HCT116 (cell line): ENCODE measurements at regions not wholly inside any gene's neighbourhood (a gene's known extent, or its start where the extent isn't known, plus 50 kb on each side); places are given as distances from the start of the nearest gene placed in this dataset.

Experiments used
- ATAC-seq: fragments of 200-7000 bp; cut with Tn5 transposase; 2 replicates; pipeline ENCODE4 v1.9.1; 2020; ENCODE audit warnings: mild to moderate bottlenecking, moderate library complexity
- BruUV-seq: library from RNA; stranded (reverse); fragments of 400-500 nt; replicated peaks from 2 replicates; lab custom pipeline; 2021; lab: Mats Ljungman, UMichigan
- CTCF ChIA-PET: fragments of 300-600 bp; sonication (Branson Sonifier 250); formaldehyde crosslinking; loops from one replicate; lab custom pipeline; 2021; ENCODE audit warnings: antibody characterized with exemption; lab: Charles Lee
- POLR2A ChIA-PET: fragments of 300-600, 350-600 bp; sonication (Branson Sonifier 250); formaldehyde crosslinking; loops from one replicate; lab custom pipeline; 2021; ENCODE audit warnings: antibody characterized with exemption; lab: Charles Lee
- RAD21 ChIA-PET, 2 experiments: fragments of 300-600 bp; sonication (Branson Sonifier 250); formaldehyde crosslinking; loops; one replicate each; lab custom pipeline; 2023; ENCODE audit warnings: low total read pairs in 2 of 2; ENCODE audit not compliant: uncharacterized antibody in 2 of 2, unreplicated experiment in 2 of 2, low non-redundant PET in 1 of 2; lab: Charles Lee
- DNase-seq: peaks from one replicate; pipeline ENCODE4 v3.0.0-alpha.2; 2010; ENCODE audit warnings: low read depth, low spot score
- H2AFZ ChIP-seq: fragments of 200-600 bp; shearing (Covaris generic), sonication (generic); 2 replicates; pipeline ENCODE4 v1.6.1; 2017; ENCODE audit warnings: low read depth, mixed run types, mixed read lengths, antibody characterized with exemption, low read length; ENCODE audit not compliant: poor library complexity, severe bottlenecking
- H3K27ac ChIP-seq: 2 replicates; pipeline ENCODE4 v1.5.1; 2012; ENCODE audit warnings: low read depth, low read length
- H3K27me3 ChIP-seq: fragments of 200-600 bp; sonication (generic); 2 replicates; pipeline ENCODE4 v1.6.1; 2016; ENCODE audit warnings: mixed run types, low read length, mixed read lengths; ENCODE audit not compliant: insufficient read depth
- H3K36me3 ChIP-seq, 2 experiments: fragments of 200-500 bp in 1 of 2; fragments of 200-600 bp in 1 of 2; sonication (Bioruptor generic) in 1 of 2; sonication (generic) in 1 of 2; 2 replicates each; pipeline versions ENCODE4 v1.5.1 to v1.6.1; 2014 to 2016; ENCODE audit warnings: low read length in 2 of 2, inconsistent platforms in 1 of 2, mixed read lengths in 1 of 2, mixed run types in 1 of 2; ENCODE audit not compliant: insufficient read depth in 2 of 2, control insufficient read depth in 1 of 2
- H3K4me1 ChIP-seq, 2 experiments: fragments of 200-600 bp in 1 of 2; sonication (generic) in 1 of 2; 2 replicates each; pipeline versions ENCODE4 v1.5.1 to v1.6.1; 2012 to 2017; ENCODE audit warnings: low read length in 2 of 2, inconsistent platforms in 1 of 2, mild to moderate bottlenecking in 1 of 2, mixed read lengths in 1 of 2, mixed run types in 1 of 2, moderate library complexity in 1 of 2; ENCODE audit not compliant: insufficient read depth in 2 of 2, control insufficient read depth in 1 of 2
- H3K4me2 ChIP-seq: fragments of 200-600 bp; sonication (generic); 2 replicates; pipeline ENCODE4 v1.6.1; 2017; ENCODE audit warnings: mixed run types, low read length, mixed read lengths
- H3K4me3 ChIP-seq, 2 experiments: fragments of 200-600 bp in 1 of 2; sonication (generic) in 1 of 2; replicated peaks in 1 of 2; 2 replicates each; pipeline ENCODE4 v1.5.1; 2011 to 2016; ENCODE audit warnings: low read length in 2 of 2, control low read depth in 1 of 2, low read depth in 1 of 2, mild to moderate bottlenecking in 1 of 2, mixed read lengths in 1 of 2, mixed run types in 1 of 2
- H3K79me2 ChIP-seq: fragments of 200-600 bp; sonication (generic); 2 replicates; pipeline ENCODE4 v1.6.1; 2017; ENCODE audit warnings: mild to moderate bottlenecking, mixed run types, low read length, moderate library complexity, mixed read lengths; ENCODE audit not compliant: insufficient read depth
- H3K9ac ChIP-seq: fragments of 200-600 bp; sonication (generic); 2 replicates; pipeline ENCODE4 v1.6.1; 2016; ENCODE audit warnings: low read length, mixed read lengths
- H3K9me2 ChIP-seq: fragments of 200-600 bp; sonication (generic), shearing (Covaris generic); 2 replicates; pipeline ENCODE4 v1.6.1; 2017; ENCODE audit warnings: mixed run types, mild to moderate bottlenecking, moderate library complexity; ENCODE audit not compliant: insufficient read depth
- H3K9me3 ChIP-seq, 2 experiments: fragments of 200-500 bp in 1 of 2; fragments of 200-600 bp in 1 of 2; sonication (Bioruptor generic) in 1 of 2; sonication (generic) in 1 of 2; 2 replicates each; pipeline ENCODE4 v1.6.1; 2014 to 2017; ENCODE audit warnings: low read length in 2 of 2, mixed read lengths in 2 of 2, inconsistent platforms in 1 of 2, low read depth in 1 of 2, mild to moderate bottlenecking in 1 of 2, mixed run types in 1 of 2, moderate library complexity in 1 of 2; ENCODE audit not compliant: control insufficient read depth in 1 of 2, insufficient read depth in 1 of 2
- H4K20me1 ChIP-seq: fragments of 200-600 bp; sonication (generic), shearing (Covaris generic); 2 replicates; pipeline ENCODE4 v1.6.1; 2017; ENCODE audit warnings: mixed run types, mild to moderate bottlenecking, moderate library complexity; ENCODE audit not compliant: insufficient read depth
- CBX3 ChIP-seq: IDR thresholded peaks from 2 replicates; pipeline ENCODE4 v1.6.1; 2012; ENCODE audit warnings: low read depth
- EGR1 ChIP-seq: IDR thresholded peaks from 2 replicates; pipeline ENCODE4 v1.6.1; 2012; ENCODE audit warnings: low read depth
- FOSL1 ChIP-seq: IDR thresholded peaks from 2 replicates; pipeline ENCODE4 v1.6.1; 2012; ENCODE audit warnings: low read depth
- POLR2A ChIP-seq: IDR thresholded peaks from 2 replicates; pipeline ENCODE4 v1.7.0; 2011; ENCODE audit warnings: borderline replicate concordance; ENCODE audit not compliant: insufficient read depth, insufficient read length; ENCODE audit errors: extremely low read depth
- POLR2AphosphoS5 ChIP-seq: IDR thresholded peaks from 2 replicates; pipeline ENCODE4 v1.6.1; 2011; ENCODE audit warnings: mild to moderate bottlenecking, low read depth, low read length, moderate library complexity
- RAD21 ChIP-seq: IDR thresholded peaks from 2 replicates; pipeline ENCODE4 v1.6.1; 2012; ENCODE audit warnings: low read depth, mild to moderate bottlenecking
- SP1 ChIP-seq: IDR thresholded peaks from 2 replicates; pipeline ENCODE4 v1.6.1; 2012; ENCODE audit warnings: low read depth
- SRF ChIP-seq: IDR thresholded peaks from 2 replicates; pipeline ENCODE4 v1.6.1; 2012; ENCODE audit warnings: low read depth
- TCF7L2 ChIP-seq: IDR thresholded peaks from 2 replicates; pipeline ENCODE4 v1.7.0; 2011; ENCODE audit warnings: borderline replicate concordance, inconsistent platforms; ENCODE audit not compliant: insufficient read depth, insufficient read length; ENCODE audit errors: extremely low read depth
- YY1 ChIP-seq: IDR thresholded peaks from 2 replicates; pipeline ENCODE4 v1.6.1; 2011; ENCODE audit warnings: low read length, low read depth, moderate library complexity, mild to moderate bottlenecking; ENCODE audit not compliant: insufficient replicate concordance; ENCODE audit errors: extremely low read depth
- intact Hi-C: fragments of 100-400 bp; cut with micrococcal nuclease; formaldehyde crosslinking; loops from 2 replicates; pipeline ENCODE4 v1.10.0; 2022
- TF ChIP-seq, protein P1 (sequence below): IDR thresholded peaks from 2 replicates; pipeline ENCODE4 v1.6.1; 2011; ENCODE audit warnings: mild to moderate bottlenecking, low read length, moderate library complexity; ENCODE audit not compliant: insufficient replicate concordance; ENCODE audit errors: extremely low read depth
- TF ChIP-seq, protein P2 (sequence below), 3 experiments: fragments of 200-600 bp in 1 of 3; sonication (generic) in 1 of 3; IDR thresholded peaks in 2 of 3; conservative IDR thresholded peaks in 1 of 3; 2 replicates each; pipeline ENCODE4 v1.5.1; 2012 to 2017; ENCODE audit warnings: low read depth in 2 of 3, low read length in 2 of 3, antibody characterized with exemption in 1 of 3, borderline replicate concordance in 1 of 3, control low read depth in 1 of 3, mild to moderate bottlenecking in 1 of 3, mixed read lengths in 1 of 3, mixed run types in 1 of 3, moderate library complexity in 1 of 3; ENCODE audit not compliant: insufficient read depth in 1 of 3
- TF ChIP-seq, protein P3 (sequence below): IDR thresholded peaks from 2 replicates; pipeline ENCODE4 v1.6.1; 2012

DNA sequence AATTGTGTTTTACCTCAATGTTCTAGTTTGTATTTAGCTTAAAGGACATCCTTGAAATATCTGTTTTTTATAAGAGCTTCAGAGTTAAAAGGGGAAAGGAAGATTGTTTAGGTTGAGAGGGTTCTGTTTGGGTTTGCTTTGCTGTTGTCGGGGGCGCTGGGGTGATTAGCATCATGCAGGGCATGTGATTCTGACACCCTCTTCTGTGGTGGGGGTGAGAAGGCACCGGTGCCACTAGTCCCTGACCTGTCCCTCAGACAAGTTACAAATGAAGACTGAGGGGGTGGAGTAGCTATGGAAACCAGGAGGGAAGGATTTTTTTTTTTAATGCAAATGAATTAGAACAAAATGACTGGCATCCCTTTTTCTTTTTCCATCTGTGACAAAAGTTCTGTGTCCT lies 291.3 kb downstream of the RPAP3 start:
- ChIA-PET POLR2A (no interaction called here), RAD21 (no interaction called here), CTCF (no interaction called here)
- Histone ChIP-seq H3K36me3 (no peaks in the 10 kb centered on the region), H3K9ac (no peak overlapping the region), H3K79me2 (no peaks in the 10 kb centered on the region), H3K4me1 (no peaks in the 10 kb centered on the region), H3K27me3 (no peaks in the 10 kb centered on the region), H4K20me1 (no peaks in the 10 kb centered on the region), H2AFZ (no peak overlapping the region), H3K9me3 (no peaks in the 10 kb centered on the region), H3K9me2 (no peaks in the 10 kb centered on the region), H3K4me3 (no peak overlapping the region), H3K4me2 (no peak overlapping the region), H3K27ac (no peak overlapping the region)
- DNase-seq: no peak
- ATAC-seq: no peak
- BruUV-seq: no TSS peak
- intact Hi-C loops: no loop called here
- TF ChIP-seq FOSL1 (no peak), SP1 (no peak), YY1 (no peak), SRF (no peak), POLR2A (no peak), EGR1 (no peak), POLR2AphosphoS5 (no peak), RAD21 (no peak), CBX3 (no peak), TCF7L2 (no peak)
- TF ChIP-seq, protein P1, sequence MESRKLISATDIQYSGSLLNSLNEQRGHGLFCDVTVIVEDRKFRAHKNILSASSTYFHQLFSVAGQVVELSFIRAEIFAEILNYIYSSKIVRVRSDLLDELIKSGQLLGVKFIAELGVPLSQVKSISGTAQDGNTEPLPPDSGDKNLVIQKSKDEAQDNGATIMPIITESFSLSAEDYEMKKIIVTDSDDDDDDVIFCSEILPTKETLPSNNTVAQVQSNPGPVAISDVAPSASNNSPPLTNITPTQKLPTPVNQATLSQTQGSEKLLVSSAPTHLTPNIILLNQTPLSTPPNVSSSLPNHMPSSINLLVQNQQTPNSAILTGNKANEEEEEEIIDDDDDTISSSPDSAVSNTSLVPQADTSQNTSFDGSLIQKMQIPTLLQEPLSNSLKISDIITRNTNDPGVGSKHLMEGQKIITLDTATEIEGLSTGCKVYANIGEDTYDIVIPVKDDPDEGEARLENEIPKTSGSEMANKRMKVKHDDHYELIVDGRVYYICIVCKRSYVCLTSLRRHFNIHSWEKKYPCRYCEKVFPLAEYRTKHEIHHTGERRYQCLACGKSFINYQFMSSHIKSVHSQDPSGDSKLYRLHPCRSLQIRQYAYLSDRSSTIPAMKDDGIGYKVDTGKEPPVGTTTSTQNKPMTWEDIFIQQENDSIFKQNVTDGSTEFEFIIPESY: no peak
- TF ChIP-seq, protein P2, sequence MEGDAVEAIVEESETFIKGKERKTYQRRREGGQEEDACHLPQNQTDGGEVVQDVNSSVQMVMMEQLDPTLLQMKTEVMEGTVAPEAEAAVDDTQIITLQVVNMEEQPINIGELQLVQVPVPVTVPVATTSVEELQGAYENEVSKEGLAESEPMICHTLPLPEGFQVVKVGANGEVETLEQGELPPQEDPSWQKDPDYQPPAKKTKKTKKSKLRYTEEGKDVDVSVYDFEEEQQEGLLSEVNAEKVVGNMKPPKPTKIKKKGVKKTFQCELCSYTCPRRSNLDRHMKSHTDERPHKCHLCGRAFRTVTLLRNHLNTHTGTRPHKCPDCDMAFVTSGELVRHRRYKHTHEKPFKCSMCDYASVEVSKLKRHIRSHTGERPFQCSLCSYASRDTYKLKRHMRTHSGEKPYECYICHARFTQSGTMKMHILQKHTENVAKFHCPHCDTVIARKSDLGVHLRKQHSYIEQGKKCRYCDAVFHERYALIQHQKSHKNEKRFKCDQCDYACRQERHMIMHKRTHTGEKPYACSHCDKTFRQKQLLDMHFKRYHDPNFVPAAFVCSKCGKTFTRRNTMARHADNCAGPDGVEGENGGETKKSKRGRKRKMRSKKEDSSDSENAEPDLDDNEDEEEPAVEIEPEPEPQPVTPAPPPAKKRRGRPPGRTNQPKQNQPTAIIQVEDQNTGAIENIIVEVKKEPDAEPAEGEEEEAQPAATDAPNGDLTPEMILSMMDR (IDR thresholded peaks at IDR 0.05 in 2 of 3, conservative IDR thresholded peaks at IDR 0.05 in 1 of 3; ENCODE audit: borderline replicate concordance in 1 of 3, insufficient read depth in 1 of 3, low read depth in 2 of 3, low read length in 2 of 3): no peak
- TF ChIP-seq, protein P3, sequence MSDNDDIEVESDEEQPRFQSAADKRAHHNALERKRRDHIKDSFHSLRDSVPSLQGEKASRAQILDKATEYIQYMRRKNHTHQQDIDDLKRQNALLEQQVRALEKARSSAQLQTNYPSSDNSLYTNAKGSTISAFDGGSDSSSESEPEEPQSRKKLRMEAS: no peak
